ENCODE measurements at regions not wholly inside any gene's neighbourhood (a gene's known extent, or its start where the extent isn't known, plus 50 kb on each side); places are given as distances from the start of the nearest gene placed in this dataset.
A peak's percentile ranks its signal among the peaks of the same experiment; 100 is the strongest.

GRCh38 chr1:81097860-81098259 is 702.9 kb upstream of the ADGRL2 start:
- no peak for DNase-seq (ENCODE audit: low read depth)

- no peak for DNase-seq (ENCODE audit: low read depth)
Measured at GRCh38 chr1:81073580-81073979, 727.2 kb upstream of the ADGRL2 start.

GRCh38 chr1:81071969-81072753 is 728.6 kb upstream of the ADGRL2 start:
- DNase-seq (ENCODE audit: low read depth): no peak

- DNase-seq (ENCODE audit: low read depth): no peak
Measured at GRCh38 chr1:81071072-81071858, 729.5 kb upstream of the ADGRL2 start.

- DNase-seq (ENCODE audit: low read depth): no peak
Measured at GRCh38 chr1:81069856-81070255, 730.9 kb upstream of the ADGRL2 start.

- peak; percentile 25 for DNase-seq (ENCODE audit: low read depth)
Measured at GRCh38 chr1:81068726-81069125, 732.0 kb upstream of the ADGRL2 start.

GRCh38 chr1:81053826-81054225 is 746.9 kb upstream of the ADGRL2 start:
- DNase-seq (ENCODE audit: low read depth): no peak

GRCh38 chr1:81052162-81052561 is 748.6 kb upstream of the ADGRL2 start:
- DNase-seq (ENCODE audit: low read depth): no peak

- no peak for DNase-seq (ENCODE audit: low read depth)
Measured at GRCh38 chr1:81050390-81050789, 750.3 kb upstream of the ADGRL2 start.

- DNase-seq (ENCODE audit: low read depth): no peak
Measured at GRCh38 chr1:81044708-81045107, 756.0 kb upstream of the ADGRL2 start.

- no peak for DNase-seq (ENCODE audit: low read depth)
Measured at GRCh38 chr1:81042225-81042624, 758.5 kb upstream of the ADGRL2 start.

GRCh38 chr1:81034291-81034690 is 766.4 kb upstream of the ADGRL2 start:
- DNase-seq (ENCODE audit: low read depth): no peak

GRCh38 chr1:81032973-81033425 is 767.7 kb upstream of the ADGRL2 start:
- no peak for DNase-seq (ENCODE audit: low read depth)

- DNase-seq (ENCODE audit: low read depth): no peak
Measured at GRCh38 chr1:81032374-81032773, 768.4 kb upstream of the ADGRL2 start.

- DNase-seq (ENCODE audit: low read depth): no peak
Measured at GRCh38 chr1:81030441-81030840, 770.3 kb upstream of the ADGRL2 start.

GRCh38 chr1:81029266-81029665 is 771.5 kb upstream of the ADGRL2 start:
- no peak for DNase-seq (ENCODE audit: low read depth)

GRCh38 chr1:81023187-81023724 is 777.5 kb upstream of the ADGRL2 start:
- DNase-seq (ENCODE audit: low read depth): no peak

GRCh38 chr1:81021134-81021533 is 779.6 kb upstream of the ADGRL2 start:
- DNase-seq (ENCODE audit: low read depth): no peak

- DNase-seq (ENCODE audit: low read depth): no peak
Measured at GRCh38 chr1:81020506-81020905, 780.2 kb upstream of the ADGRL2 start.

GRCh38 chr1:81010126-81010525 is 790.6 kb upstream of the ADGRL2 start:
- no peak for DNase-seq (ENCODE audit: low read depth)

GRCh38 chr1:81008293-81008692 is 792.4 kb upstream of the ADGRL2 start:
- no peak for DNase-seq (ENCODE audit: low read depth)

- no peak for DNase-seq (ENCODE audit: low read depth)
Measured at GRCh38 chr1:81007024-81007423, 793.7 kb upstream of the ADGRL2 start.

GRCh38 chr1:81006502-81006901 is 794.2 kb upstream of the ADGRL2 start:
- no peak for DNase-seq (ENCODE audit: low read depth)

Data from forelimb muscle (tissue), 1 donor.